ENCODE measurements at regions not wholly inside any gene's neighbourhood (a gene's known extent, or its start where the extent isn't known, plus 50 kb on each side); places are given as distances from the start of the nearest gene placed in this dataset.

DNA sequence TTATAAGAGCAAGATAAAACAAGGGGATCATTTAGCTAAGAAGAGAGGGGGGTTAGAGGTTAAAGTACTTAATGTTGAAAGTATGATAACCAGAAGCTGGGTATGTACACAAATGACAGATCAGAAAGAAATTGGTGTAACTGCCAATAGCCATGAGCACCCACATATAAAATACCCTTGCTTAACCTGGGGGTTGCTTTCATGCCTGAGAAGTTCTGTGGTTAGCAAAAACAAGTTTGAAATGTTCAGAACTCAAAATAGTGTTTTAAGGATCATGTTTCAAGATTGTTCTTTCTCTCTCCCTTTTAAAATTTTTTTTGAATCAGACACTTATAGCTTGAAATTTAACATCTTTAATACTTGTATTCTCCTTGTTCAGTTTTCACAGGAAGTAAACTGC is 321.4 kb upstream of the GBE1 start:
- TF ChIP-seq ZNF8 (CRISPR knock-in tag; IDR thresholded peaks at IDR 0.05) (no peak), BACH2 (CRISPR knock-in tag; IDR thresholded peaks at IDR 0.05; ENCODE audit: borderline replicate concordance) (no peak), ZNF565 (CRISPR knock-in tag; conservative IDR thresholded peaks at IDR 0.05; ENCODE audit: low read depth) (no peak), OSR1 (CRISPR knock-in tag; IDR thresholded peaks at IDR 0.05) (no peak), CREB5 (CRISPR knock-in tag; IDR thresholded peaks at IDR 0.05; ENCODE audit: low read depth) (no peak), PPARA (CRISPR knock-in tag; IDR thresholded peaks at IDR 0.05; ENCODE audit: borderline replicate concordance) (no peak)
- ATAC-seq = no peak

DNA sequence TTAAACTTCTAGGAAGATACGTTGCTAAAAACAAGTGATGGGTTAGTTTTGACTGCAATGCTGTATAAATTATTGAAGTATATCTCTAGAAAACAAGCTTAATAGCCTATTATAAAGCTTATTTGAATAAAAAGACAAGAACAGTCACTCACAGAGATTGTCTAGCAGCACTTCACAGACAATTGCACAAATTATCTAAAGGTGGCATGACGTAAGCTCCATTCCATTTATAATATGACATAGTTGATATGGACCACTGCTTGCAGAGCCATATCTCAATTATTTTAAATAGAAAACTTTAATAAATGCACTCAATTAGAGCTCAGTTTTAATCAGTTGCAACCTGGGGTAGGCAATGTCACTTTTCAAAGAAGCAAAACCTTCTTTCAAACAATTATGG is 319.9 kb upstream of the GBE1 start:
- TF ChIP-seq ZNF8 (CRISPR knock-in tag; IDR thresholded peaks at IDR 0.05) (no peak), POU6F1 (CRISPR knock-in tag; IDR thresholded peaks at IDR 0.05; ENCODE audit: borderline replicate concordance, low read depth) (no peak), BACH2 (CRISPR knock-in tag; IDR thresholded peaks at IDR 0.05; ENCODE audit: borderline replicate concordance) (no peak), ZFP30 (CRISPR knock-in tag; IDR thresholded peaks at IDR 0.05) (no peak), TCF4 (CRISPR knock-in tag; IDR thresholded peaks at IDR 0.05; ENCODE audit: borderline replicate concordance) (no peak), ZNF70 (CRISPR knock-in tag; IDR thresholded peaks at IDR 0.05) (no peak), TOX (CRISPR knock-in tag; IDR thresholded peaks at IDR 0.05; ENCODE audit: borderline replicate concordance) (no peak), OSR1 (CRISPR knock-in tag; IDR thresholded peaks at IDR 0.05) (no peak), CSRNP3 (CRISPR knock-in tag; IDR thresholded peaks at IDR 0.05) (no peak), ZNF565 (CRISPR knock-in tag; conservative IDR thresholded peaks at IDR 0.05; ENCODE audit: low read depth) (no peak), TSHZ2 (CRISPR knock-in tag; IDR thresholded peaks at IDR 0.05) (no peak), GLIS3 (CRISPR knock-in tag; IDR thresholded peaks at IDR 0.05) (no peak), ZFP3 (CRISPR knock-in tag; IDR thresholded peaks at IDR 0.05) (no peak), ZC3H10 (CRISPR knock-in tag; IDR thresholded peaks at IDR 0.05) (no peak), RARB (CRISPR knock-in tag; IDR thresholded peaks at IDR 0.05) (no peak)
- no peak for ATAC-seq

DNA sequence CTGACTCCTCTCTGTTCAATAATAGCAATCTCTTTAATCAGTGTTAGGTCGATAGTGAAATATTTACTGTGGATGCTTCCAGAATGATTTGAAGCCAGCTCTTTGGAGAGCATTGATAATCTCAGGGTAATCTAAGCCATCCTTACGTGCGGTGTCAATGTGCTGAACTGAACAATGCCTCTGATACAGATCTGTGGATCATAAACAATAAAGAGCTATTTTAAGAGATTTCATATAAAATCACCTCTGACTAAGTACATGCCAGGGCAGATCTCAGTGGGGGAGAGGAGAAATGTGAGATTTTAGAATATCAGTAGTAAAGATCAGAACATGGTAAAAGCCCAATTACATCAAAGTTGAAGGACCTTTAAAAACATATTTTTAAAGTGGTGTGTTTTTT is 319.3 kb upstream of the GBE1 start:
- ATAC-seq = no peak
- TF ChIP-seq ZNF70 (CRISPR knock-in tag; IDR thresholded peaks at IDR 0.05) = no peak
- TF ChIP-seq TOX (CRISPR knock-in tag; IDR thresholded peaks at IDR 0.05; ENCODE audit: borderline replicate concordance) = no peak
- TF ChIP-seq GLIS3 (CRISPR knock-in tag; IDR thresholded peaks at IDR 0.05) = no peak
- no peak for TF ChIP-seq SNAI2 (CRISPR knock-in tag; IDR thresholded peaks at IDR 0.05)
- no peak for TF ChIP-seq CREB5 (CRISPR knock-in tag; IDR thresholded peaks at IDR 0.05; ENCODE audit: low read depth)
- no peak for TF ChIP-seq ESRRG (CRISPR knock-in tag; IDR thresholded peaks at IDR 0.05)
- TF ChIP-seq PATZ1 (CRISPR knock-in tag; IDR thresholded peaks at IDR 0.05; ENCODE audit: borderline replicate concordance) = no peak
- no peak for TF ChIP-seq ZNF565 (CRISPR knock-in tag; conservative IDR thresholded peaks at IDR 0.05; ENCODE audit: low read depth)
- no peak for TF ChIP-seq OSR1 (CRISPR knock-in tag; IDR thresholded peaks at IDR 0.05)
- TF ChIP-seq CSDC2 (CRISPR knock-in tag; IDR thresholded peaks at IDR 0.05) = no peak
- no peak for TF ChIP-seq BACH2 (CRISPR knock-in tag; IDR thresholded peaks at IDR 0.05; ENCODE audit: borderline replicate concordance)
- no peak for TF ChIP-seq TCF4 (CRISPR knock-in tag; IDR thresholded peaks at IDR 0.05; ENCODE audit: borderline replicate concordance)
- no peak for TF ChIP-seq ZNF8 (CRISPR knock-in tag; IDR thresholded peaks at IDR 0.05)
- no peak for TF ChIP-seq ZFP3 (CRISPR knock-in tag; IDR thresholded peaks at IDR 0.05)
- TF ChIP-seq ZC3H10 (CRISPR knock-in tag; IDR thresholded peaks at IDR 0.05) = no peak
